ENCODE measurements at regions not wholly inside any gene's neighbourhood (a gene's known extent, or its start where the extent isn't known, plus 50 kb on each side); places are given as distances from the start of the nearest gene placed in this dataset.

DNA sequence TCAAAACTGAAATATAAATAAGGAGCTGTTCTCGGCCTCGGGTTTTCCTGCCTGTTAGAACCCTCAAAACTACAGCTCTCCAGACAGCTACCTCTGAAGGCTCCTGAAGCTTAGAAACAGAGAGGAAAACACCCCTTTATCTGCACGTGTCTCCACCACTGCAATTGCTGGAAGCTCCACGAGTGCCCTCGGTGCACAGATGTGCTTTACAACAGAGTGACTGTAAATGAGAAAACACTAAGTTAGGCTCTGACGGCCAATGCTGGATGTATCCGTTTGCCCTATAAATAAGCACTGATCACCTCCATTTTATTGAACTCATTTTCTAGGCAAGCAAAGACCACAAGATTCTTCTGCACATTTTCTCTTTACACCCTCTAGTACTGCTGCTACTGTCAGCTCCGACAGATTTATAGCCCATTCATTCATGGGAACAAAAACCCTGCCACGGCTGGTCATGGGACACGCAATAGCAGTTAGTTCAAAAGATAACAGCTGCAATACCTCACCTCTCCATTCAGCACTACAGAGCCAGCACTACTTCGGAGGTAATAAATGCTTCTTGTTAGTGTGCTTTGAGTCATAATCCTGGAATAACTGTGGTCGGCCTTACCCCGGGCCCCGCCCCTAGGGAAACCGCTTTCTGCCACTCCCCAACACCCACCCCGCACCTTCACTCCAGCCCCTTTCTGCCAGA is 241.1 kb upstream of the ZNF507 start:
- no peak for TF ChIP-seq POLR2A (IDR thresholded peaks at IDR 0.05; ENCODE audit: low read depth, low read length)
- TF ChIP-seq POLR2AphosphoS5 (IDR thresholded peaks at IDR 0.05; ENCODE audit: low read depth, low read length), result no peak
- TF ChIP-seq TAF1 (IDR thresholded peaks at IDR 0.05; ENCODE audit: borderline replicate concordance, low read depth, low read length), result no peak

Measured in GM12892 (cell line).